ENCODE measurements at regions not wholly inside any gene's neighbourhood (a gene's known extent, or its start where the extent isn't known, plus 50 kb on each side); places are given as distances from the start of the nearest gene placed in this dataset.

DNA sequence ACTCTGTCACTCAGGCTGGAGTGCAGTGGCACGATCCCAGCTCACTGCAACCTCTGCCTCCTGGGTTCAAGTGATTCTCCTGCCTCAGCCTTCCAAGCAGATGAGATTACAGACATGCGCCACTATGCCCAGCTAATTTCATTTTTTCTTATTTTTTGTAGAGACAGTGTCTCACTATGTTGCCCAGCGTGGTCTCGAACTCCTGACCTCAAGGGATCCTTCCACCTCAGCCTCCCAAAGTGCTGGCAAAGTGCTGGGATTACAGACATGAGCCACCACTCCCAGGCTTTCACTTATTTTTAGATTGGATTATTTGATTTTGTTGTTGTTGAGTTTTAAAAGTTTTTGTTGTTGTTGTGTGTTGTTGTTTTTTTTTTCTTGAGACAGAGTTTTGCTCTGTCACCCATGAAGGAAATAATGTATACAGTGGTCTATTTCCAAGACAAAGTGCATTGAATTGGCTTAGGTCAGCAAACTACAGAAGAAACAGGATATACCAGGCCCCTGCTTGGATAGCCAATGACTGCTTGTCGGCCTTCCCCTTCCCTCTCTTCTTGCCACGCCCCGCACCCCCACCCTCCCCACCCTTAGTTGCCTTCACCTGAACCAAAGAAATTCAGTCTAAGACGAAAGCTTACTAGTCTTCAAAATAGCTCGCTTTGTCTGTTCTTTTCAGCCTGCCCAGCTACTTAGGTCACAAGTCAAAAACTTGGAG is 91.8 kb upstream of the CLDN5 start:
- TF ChIP-seq SP1 (IDR thresholded peaks at IDR 0.05) (no peak), LEF1 (IDR thresholded peaks at IDR 0.05; ENCODE audit: borderline replicate concordance) (no peak), TARDBP (IDR thresholded peaks at IDR 0.05) (no peak), FOXA1 (IDR thresholded peaks at IDR 0.05) (no peak), ELF4 (IDR thresholded peaks at IDR 0.05) (no peak), FOXK2 (IDR thresholded peaks at IDR 0.05) (no peak), NFRKB (IDR thresholded peaks at IDR 0.05) (no peak), BHLHE40 (IDR thresholded peaks at IDR 0.05; ENCODE audit: borderline replicate concordance) (no peak), PKNOX1 (IDR thresholded peaks at IDR 0.05) (no peak), FOXM1 (IDR thresholded peaks at IDR 0.05; ENCODE audit: borderline replicate concordance) (no peak), SUZ12 (IDR thresholded peaks at IDR 0.05) (no peak), HDGF (IDR thresholded peaks at IDR 0.05; ENCODE audit: borderline replicate concordance) (no peak)

Measured in HEK293T (cell line).